ENCODE measurements at regions not wholly inside any gene's neighbourhood (a gene's known extent, or its start where the extent isn't known, plus 50 kb on each side); places are given as distances from the start of the nearest gene placed in this dataset.

GRCh38 chr20:47905628-47906347 lies 120.5 kb upstream of the SULF2 start:
- TF ChIP-seq GABPA (IDR thresholded peaks at IDR 0.05; ENCODE audit: low read depth) (no peak), REST (IDR thresholded peaks at IDR 0.05; ENCODE audit: insufficient replicate concordance, low read depth) (no peak), CTCF (IDR thresholded peaks at IDR 0.05; ENCODE audit: insufficient read depth, low read length) (no peak), SPI1 (IDR thresholded peaks at IDR 0.05; ENCODE audit: borderline replicate concordance, low read depth) (no peak)
